Duodenal mucosa (tissue), 2 donors: ENCODE measurements at regions not wholly inside any gene's neighbourhood (a gene's known extent, or its start where the extent isn't known, plus 50 kb on each side); places are given as distances from the start of the nearest gene placed in this dataset.

Source experiments
- H3K27ac ChIP-seq: one replicate; pipeline ENCODE4 v1.7.0; 2013; ENCODE audit warnings: low read depth, low read length
- H3K27me3 ChIP-seq, 2 donors: one replicate each; pipeline ENCODE4 v1.7.0; 2013; ENCODE audit warnings: low read length in 2 of 2, control low read depth in 1 of 2; ENCODE audit not compliant: insufficient read depth in 2 of 2, control insufficient read depth in 1 of 2
- H3K36me3 ChIP-seq, 2 donors: one replicate each; pipeline ENCODE4 v1.7.0; 2013; ENCODE audit warnings: low read length in 2 of 2, control low read depth in 1 of 2; ENCODE audit not compliant: insufficient read depth in 2 of 2, control insufficient read depth in 1 of 2
- H3K4me1 ChIP-seq, 2 donors: one replicate each; pipeline ENCODE4 v1.7.0; 2013; ENCODE audit warnings: low read length in 2 of 2, control low read depth in 1 of 2; ENCODE audit not compliant: insufficient read depth in 2 of 2, control insufficient read depth in 1 of 2
- H3K4me3 ChIP-seq, 2 donors: one replicate each; pipeline ENCODE4 v1.7.0; 2013; ENCODE audit warnings: low read length in 2 of 2, low read depth in 1 of 2
- H3K9ac ChIP-seq, 2 donors: one replicate each; pipeline ENCODE4 v1.7.0; 2013; ENCODE audit warnings: low read length in 2 of 2, low read depth in 1 of 2
- H3K9me3 ChIP-seq, 2 donors: one replicate each; pipeline ENCODE4 v1.7.0; 2013; ENCODE audit warnings: low read length in 2 of 2, control low read depth in 1 of 2; ENCODE audit not compliant: control insufficient read depth in 1 of 2

DNA sequence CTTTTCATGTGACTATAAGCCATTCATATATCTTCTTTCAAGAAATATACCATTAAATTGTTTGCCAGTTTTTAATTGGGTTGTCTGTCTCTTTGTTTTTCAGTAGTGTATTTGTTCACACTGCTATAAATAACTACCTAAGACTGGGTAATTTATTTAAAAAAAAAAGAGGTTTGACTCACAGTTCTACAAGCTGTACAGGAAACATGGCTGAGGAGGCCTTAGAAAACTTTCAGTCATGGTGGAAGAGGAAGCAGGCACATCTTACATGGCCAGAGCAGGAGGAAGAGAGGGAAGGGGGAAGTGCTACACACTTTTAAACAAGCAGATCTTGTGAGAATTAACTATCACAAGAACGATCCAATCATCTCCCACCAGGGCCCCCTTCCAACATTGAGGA is 255.3 kb downstream of the EPM2A start:
- Histone ChIP-seq H3K4me3 (no peak overlapping the region), H3K36me3 (no peaks in the 10 kb centered on the region), H3K27ac (no peak overlapping the region), H3K9me3 (peaks cover 0 to 2% of the 10 kb centered on the region in 2 donors), H3K4me1 (no peaks in the 10 kb centered on the region), H3K9ac (no peak overlapping the region), H3K27me3 (no peaks in the 10 kb centered on the region)

DNA sequence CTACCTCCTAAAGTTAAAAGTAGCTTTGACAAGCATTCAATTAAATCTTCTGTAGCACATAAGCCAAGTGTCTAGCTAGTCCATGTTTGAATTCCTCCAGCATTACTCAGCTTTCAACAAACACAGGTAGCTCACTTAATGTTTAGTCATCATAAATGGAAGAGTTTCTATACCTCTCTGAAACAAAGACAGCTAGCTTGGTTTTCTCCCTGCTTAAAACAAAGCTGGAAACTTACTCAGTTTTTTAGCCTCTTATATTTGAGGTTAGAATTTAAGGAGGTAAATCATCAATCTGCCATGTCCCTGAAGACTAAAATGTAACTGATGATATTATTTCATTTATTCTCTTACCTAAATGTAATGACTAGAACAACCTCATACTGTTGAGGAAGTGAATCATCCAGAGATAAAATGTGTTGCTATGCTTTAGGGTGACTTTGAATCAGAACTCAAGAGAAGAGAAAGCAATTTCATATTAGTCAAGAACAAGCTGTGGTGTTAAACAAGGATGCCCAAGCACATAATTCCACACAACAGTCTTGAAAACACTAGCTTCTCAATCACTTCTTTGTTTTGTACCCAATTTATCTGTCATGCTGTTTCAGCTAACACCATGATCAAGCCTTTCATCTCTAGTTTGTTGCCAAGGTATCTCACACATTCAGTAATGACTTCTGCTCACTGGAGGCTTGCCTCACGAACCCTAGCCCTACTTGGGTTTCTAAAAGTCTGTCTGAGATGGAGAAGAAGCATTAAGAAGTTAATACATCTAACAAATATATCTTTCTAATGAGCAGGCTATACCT is 251.9 kb downstream of the EPM2A start:
- Histone ChIP-seq H3K4me3 (no peak overlapping the region), H3K27me3 (no peaks in the 10 kb centered on the region), H3K9ac (no peak overlapping the region), H3K36me3 (no peaks in the 10 kb centered on the region), H3K4me1 (no peaks in the 10 kb centered on the region), H3K27ac (no peak overlapping the region), H3K9me3 (no peaks in the 10 kb centered on the region)

DNA sequence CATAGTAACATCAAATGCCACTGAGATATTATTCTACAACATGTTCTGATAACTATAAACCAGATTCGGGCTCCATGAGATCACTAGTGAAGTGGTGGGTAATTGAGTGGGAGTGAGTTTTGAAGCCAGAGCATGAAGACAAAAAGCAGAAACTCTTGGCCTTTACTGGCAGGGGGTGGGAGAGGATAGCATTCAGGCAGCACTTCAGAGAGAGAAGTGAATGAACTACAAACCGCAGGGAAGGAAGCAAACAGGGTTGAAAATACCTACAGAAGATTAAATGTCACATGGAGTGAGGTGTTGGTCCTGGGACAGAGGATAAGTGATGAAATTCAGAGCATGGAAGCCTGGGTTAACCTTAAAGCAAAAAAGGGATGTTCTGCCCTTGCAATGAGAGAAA is 250.0 kb downstream of the EPM2A start:
- Histone ChIP-seq H3K4me1 (no peaks in the 10 kb centered on the region), H3K27me3 (no peaks in the 10 kb centered on the region), H3K27ac (no peak overlapping the region), H3K36me3 (no peaks in the 10 kb centered on the region), H3K4me3 (no peak overlapping the region), H3K9me3 (no peaks in the 10 kb centered on the region), H3K9ac (no peak overlapping the region)

DNA sequence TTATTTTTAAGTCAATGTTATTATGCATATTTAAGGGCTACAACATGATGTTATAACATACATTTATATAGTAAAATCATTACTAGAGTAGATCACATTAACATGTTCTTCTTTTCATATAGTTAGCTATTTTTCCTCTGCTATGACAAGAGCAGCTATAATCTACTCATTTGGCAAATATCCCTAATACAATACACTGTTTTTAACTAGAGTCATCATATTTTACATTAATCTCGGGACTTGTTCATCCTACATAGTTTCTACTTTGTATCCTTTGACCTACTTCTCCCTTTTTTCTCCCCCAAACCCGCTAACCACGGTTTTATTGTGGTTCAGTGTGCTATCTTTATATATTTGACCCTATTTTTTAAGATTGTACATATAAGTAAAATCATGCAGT is 249.0 kb downstream of the EPM2A start:
- no peaks in the 10 kb centered on the region for H3K9me3 ChIP-seq
- no peaks in the 10 kb centered on the region for H3K36me3 ChIP-seq
- no peaks in the 10 kb centered on the region for H3K27me3 ChIP-seq
- no peak overlapping the region for H3K27ac ChIP-seq
- H3K4me1 ChIP-seq: no peaks in the 10 kb centered on the region
- H3K9ac ChIP-seq: no peak overlapping the region
- no peak overlapping the region for H3K4me3 ChIP-seq

DNA sequence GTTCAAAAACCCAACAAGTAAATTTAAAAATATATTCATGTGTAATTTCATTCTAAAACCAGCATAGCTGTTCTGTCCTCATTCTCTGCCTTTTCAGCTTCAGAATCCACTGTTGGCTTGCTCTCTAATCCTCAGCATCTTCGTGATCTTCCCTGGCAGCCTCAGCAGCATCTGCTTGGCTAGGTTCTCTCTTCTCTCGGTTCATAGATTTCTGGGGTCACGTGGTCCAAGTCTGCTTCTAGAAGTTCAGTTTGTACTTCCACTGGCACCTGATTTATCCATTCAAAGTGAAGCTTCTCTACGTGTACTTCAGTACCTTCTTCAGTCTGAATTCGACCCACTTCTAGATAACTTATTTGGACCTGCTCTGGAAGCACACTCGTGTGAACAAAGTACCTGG is 245.7 kb downstream of the EPM2A start:
- Histone ChIP-seq H3K9me3 (no peaks in the 10 kb centered on the region), H3K27ac (no peak overlapping the region), H3K36me3 (no peaks in the 10 kb centered on the region), H3K27me3 (no peaks in the 10 kb centered on the region), H3K9ac (no peak overlapping the region), H3K4me1 (no peaks in the 10 kb centered on the region), H3K4me3 (no peak overlapping the region)

DNA sequence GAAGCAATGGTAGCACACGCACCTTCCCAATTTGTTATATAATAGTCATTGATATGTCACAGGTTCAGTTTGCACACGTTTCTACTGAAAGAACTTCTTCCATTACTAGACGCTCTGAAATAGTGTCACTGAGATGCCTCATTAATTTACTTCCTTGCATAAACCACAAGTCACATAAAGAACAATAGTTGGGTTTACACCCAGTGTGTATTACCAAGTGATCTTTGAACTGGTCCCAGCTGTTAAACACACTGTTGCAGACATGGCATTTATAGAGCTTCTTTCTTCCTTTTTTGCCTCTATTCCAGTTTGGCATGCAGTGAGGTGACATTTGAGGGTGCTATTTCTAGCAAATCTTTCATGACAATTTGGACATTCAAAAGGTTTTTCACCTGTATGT is 245.3 kb downstream of the EPM2A start:
- H3K9me3 ChIP-seq: no peaks in the 10 kb centered on the region
- no peak overlapping the region for H3K9ac ChIP-seq
- no peaks in the 10 kb centered on the region for H3K36me3 ChIP-seq
- no peak overlapping the region for H3K4me3 ChIP-seq
- H3K27me3 ChIP-seq: no peaks in the 10 kb centered on the region
- H3K4me1 ChIP-seq: no peaks in the 10 kb centered on the region
- H3K27ac ChIP-seq: no peak overlapping the region

DNA sequence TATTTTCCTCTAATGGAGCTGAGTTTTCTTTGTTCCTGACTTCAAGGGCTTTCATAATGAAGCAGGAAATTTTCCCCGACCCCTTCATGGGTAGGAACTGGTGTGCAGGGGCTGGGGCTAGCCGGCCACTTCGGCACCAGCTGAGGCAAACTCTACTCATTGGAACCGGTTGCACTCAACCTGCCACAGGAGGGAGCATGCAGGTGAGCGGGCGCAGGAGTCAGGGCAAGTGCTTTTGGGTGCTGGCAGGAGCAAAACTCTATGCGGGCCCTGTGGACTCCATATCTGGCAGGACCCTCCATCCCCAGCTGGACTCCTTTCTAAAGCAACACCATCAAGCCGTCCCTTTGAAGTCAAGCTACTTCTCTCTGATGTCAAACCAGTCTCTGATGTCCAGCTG is 244.2 kb downstream of the EPM2A start:
- Histone ChIP-seq H3K4me1 (no peaks in the 10 kb centered on the region), H3K9me3 (no peaks in the 10 kb centered on the region), H3K9ac (no peak overlapping the region), H3K27ac (no peak overlapping the region), H3K27me3 (no peaks in the 10 kb centered on the region), H3K36me3 (no peaks in the 10 kb centered on the region), H3K4me3 (no peak overlapping the region)

DNA sequence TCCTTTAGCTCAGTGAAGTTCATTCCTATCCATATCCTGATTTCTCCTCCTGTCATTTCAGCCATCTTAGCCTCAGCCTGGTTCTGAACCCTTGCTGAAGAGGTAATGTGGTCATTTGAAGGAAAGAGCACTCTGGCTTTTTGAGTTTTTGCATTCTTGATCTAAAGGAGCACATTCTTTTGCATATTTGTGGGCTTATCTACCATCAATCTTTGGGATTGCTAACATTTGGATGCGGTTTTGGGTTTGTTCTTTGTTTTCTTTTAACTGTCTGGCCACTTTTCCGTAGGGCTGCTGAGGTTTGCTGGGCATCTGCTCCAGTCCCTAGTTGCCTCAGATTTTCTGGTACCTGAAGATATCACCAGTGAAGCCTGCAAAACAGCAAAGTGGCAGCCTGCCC is 238.3 kb downstream of the EPM2A start:
- H3K4me1 ChIP-seq: no peaks in the 10 kb centered on the region
- no peak overlapping the region for H3K9ac ChIP-seq
- no peak overlapping the region for H3K4me3 ChIP-seq
- H3K36me3 ChIP-seq: no peaks in the 10 kb centered on the region
- H3K27ac ChIP-seq: no peak overlapping the region
- H3K27me3 ChIP-seq: no peaks in the 10 kb centered on the region
- H3K9me3 ChIP-seq: no peaks in the 10 kb centered on the region

DNA sequence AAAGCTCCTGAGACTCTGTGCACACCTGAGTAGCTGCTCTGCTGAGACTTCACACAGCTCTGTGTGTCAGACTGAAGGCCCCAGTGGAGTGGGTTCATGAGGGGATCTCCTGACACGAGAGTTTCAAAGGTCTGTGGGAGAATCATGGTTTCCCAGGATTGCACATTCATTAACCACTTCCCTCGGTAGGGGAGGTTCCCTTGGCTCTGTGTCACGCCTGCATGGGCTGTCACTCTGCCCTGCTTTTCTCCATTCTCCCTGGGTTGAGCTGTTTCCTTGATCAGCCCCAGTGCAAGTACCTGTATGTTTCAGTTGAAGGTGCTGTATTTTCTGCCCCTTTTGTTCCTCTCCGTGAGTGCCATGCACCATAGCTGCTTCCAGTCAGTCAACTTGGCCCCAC is 236.9 kb downstream of the EPM2A start:
- no peaks in the 10 kb centered on the region for H3K4me1 ChIP-seq
- no peaks in the 10 kb centered on the region for H3K36me3 ChIP-seq
- H3K4me3 ChIP-seq: no peak overlapping the region
- H3K9me3 ChIP-seq: no peaks in the 10 kb centered on the region
- H3K27ac ChIP-seq: no peak overlapping the region
- H3K9ac ChIP-seq: no peak overlapping the region
- no peaks in the 10 kb centered on the region for H3K27me3 ChIP-seq

DNA sequence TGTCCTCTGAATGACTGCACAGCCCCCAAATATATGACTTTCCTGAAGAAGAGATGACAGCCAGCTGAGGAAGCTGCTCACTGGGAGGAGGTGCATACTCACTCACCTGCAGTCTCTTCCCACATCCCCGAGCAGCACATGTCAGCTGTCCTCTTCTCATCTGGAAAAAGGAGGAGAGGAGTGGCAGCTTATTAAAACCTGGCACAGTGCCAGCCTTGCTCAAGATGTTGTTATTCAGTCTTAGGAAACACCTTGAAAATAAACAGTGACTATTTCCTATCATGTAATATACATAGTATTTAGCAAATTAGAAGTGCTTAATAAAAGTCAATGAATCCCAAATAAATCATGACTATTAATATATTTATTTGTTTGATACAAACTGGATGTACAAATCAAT is 232.9 kb downstream of the EPM2A start:
- Histone ChIP-seq H3K27ac (no peak overlapping the region), H3K4me1 (no peaks in the 10 kb centered on the region), H3K36me3 (no peaks in the 10 kb centered on the region), H3K9ac (no peak overlapping the region), H3K27me3 (no peaks in the 10 kb centered on the region), H3K4me3 (no peak overlapping the region), H3K9me3 (peaks cover 0 to 4% of the 10 kb centered on the region in 2 donors)
